IMR-90 (cell line): ENCODE measurements at regions not wholly inside any gene's neighbourhood (a gene's known extent, or its start where the extent isn't known, plus 50 kb on each side); places are given as distances from the start of the nearest gene placed in this dataset.
A peak's percentile ranks its signal among the peaks of the same experiment; 100 is the strongest.

Experiments
- ATAC-seq: fragments of 200-7000 bp; cut with Tn5 transposase; 2 replicates; pipeline ENCODE4 v1.9.1; 2020; ENCODE audit warnings: low read depth, mild to moderate bottlenecking, moderate library complexity
- BruUV-seq: library from RNA; stranded (reverse); fragments of 400-500 nt; replicated peaks from 2 replicates; lab custom pipeline; 2021; lab: Mats Ljungman, UMichigan
- CTCF ChIA-PET: fragments of 300-600 bp; formaldehyde crosslinking; extraction: SDS; loops from one replicate; lab custom pipeline; 2021; ENCODE audit warnings: antibody characterized with exemption; lab: Yijun Ruan, JAX
- POLR2A ChIA-PET: fragments of 300-600 bp; sonication (Branson Sonifier 250); formaldehyde crosslinking; loops from one replicate; lab custom pipeline; 2022; ENCODE audit warnings: antibody characterized with exemption; ENCODE audit not compliant: unreplicated experiment; lab: Charles Lee
- DNase-seq: peaks from one replicate; pipeline ENCODE4 v3.0.0; 2013
- H2AFZ ChIP-seq: replicated peaks from 2 replicates; pipeline ENCODE3; 2013; ENCODE audit warnings: low read length, mild to moderate bottlenecking; ENCODE audit not compliant: poor library complexity
- H2AK5ac ChIP-seq: 2 replicates; pipeline ENCODE4 v1.6.1; 2013; ENCODE audit warnings: low read depth, low read length, inconsistent platforms
- H2AK9ac ChIP-seq: replicated peaks from 2 replicates; pipeline ENCODE3; 2013; ENCODE audit warnings: mild to moderate bottlenecking, low read depth, low read length, moderate library complexity; ENCODE audit not compliant: poor library complexity
- H2BK120ac ChIP-seq: 2 replicates; pipeline ENCODE4 v1.6.1; 2013; ENCODE audit warnings: low read depth, low read length, inconsistent platforms
- H2BK15ac ChIP-seq: 3 replicates; pipeline ENCODE4 v1.6.1; 2013; ENCODE audit warnings: low read depth, low read length, inconsistent platforms
- H2BK20ac ChIP-seq: 2 replicates; pipeline ENCODE4 v1.6.1; 2013; ENCODE audit warnings: low read depth, mild to moderate bottlenecking, inconsistent platforms, low read length, moderate library complexity
- H2BK5ac ChIP-seq: 2 replicates; pipeline ENCODE4 v1.6.1; 2013; ENCODE audit warnings: mild to moderate bottlenecking, low read depth, low read length, inconsistent platforms; ENCODE audit not compliant: poor library complexity, severe bottlenecking
- H3K14ac ChIP-seq: replicated peaks from 2 replicates; pipeline ENCODE4 v1.6.1; 2013; ENCODE audit warnings: low read depth, low read length, inconsistent platforms
- H3K18ac ChIP-seq: 2 replicates; pipeline ENCODE4 v1.6.1; 2013; ENCODE audit warnings: low read depth, low read length, control low read depth
- H3K23ac ChIP-seq: 2 replicates; pipeline ENCODE4 v1.6.1; 2013; ENCODE audit warnings: low read depth, low read length, inconsistent platforms
- H3K27ac ChIP-seq: 2 replicates; pipeline ENCODE4 v1.5.1; 2013; ENCODE audit warnings: mild to moderate bottlenecking, control low read depth, low read length; ENCODE audit not compliant: insufficient read depth
- H3K27me3 ChIP-seq: 2 replicates; pipeline ENCODE4 v1.6.1; 2013; ENCODE audit warnings: low read length; ENCODE audit not compliant: control insufficient read depth, insufficient read depth
- H3K36me3 ChIP-seq: 2 replicates; pipeline ENCODE4 v1.6.1; 2013; ENCODE audit warnings: low read length, mixed read lengths; ENCODE audit not compliant: control insufficient read depth, insufficient read depth
- H3K4ac ChIP-seq: 2 replicates; pipeline ENCODE4 v1.6.1; 2013; ENCODE audit warnings: low read depth, low read length, inconsistent platforms
- H3K4me1 ChIP-seq: 2 replicates; pipeline ENCODE4 v1.6.1; 2013; ENCODE audit warnings: low read length, mixed read lengths; ENCODE audit not compliant: control insufficient read depth, insufficient read depth
- H3K4me2 ChIP-seq: 2 replicates; pipeline ENCODE4 v1.6.1; 2013; ENCODE audit warnings: low read depth, mild to moderate bottlenecking, control low read depth, low read length, moderate library complexity
- H3K4me3 ChIP-seq: 2 replicates; pipeline ENCODE4 v1.5.1; 2013; ENCODE audit warnings: low read depth, mild to moderate bottlenecking, control low read depth, low read length, moderate library complexity; ENCODE audit not compliant: insufficient read depth
- H3K56ac ChIP-seq: 2 replicates; pipeline ENCODE4 v1.6.1; 2013; ENCODE audit warnings: low read length, inconsistent platforms; ENCODE audit not compliant: insufficient read depth; ENCODE audit errors: extremely low read depth
- H3K79me1 ChIP-seq, 2 experiments: 2 replicates each; pipeline ENCODE4 v1.6.1; 2013; ENCODE audit warnings: low read length in 2 of 2, inconsistent platforms in 1 of 2, low read depth in 1 of 2
- H3K9ac ChIP-seq: 2 replicates; pipeline ENCODE4 v1.6.1; 2013; ENCODE audit warnings: low read depth, low read length, control low read depth
- H3K9me1 ChIP-seq: 2 replicates; pipeline ENCODE4 v1.6.1; 2013; ENCODE audit warnings: low read length, inconsistent platforms; ENCODE audit not compliant: insufficient read depth
- H3K9me3 ChIP-seq: 2 replicates; pipeline ENCODE4 v1.6.1; 2013; ENCODE audit warnings: low read length; ENCODE audit not compliant: control insufficient read depth, insufficient read depth
- H4K20me1 ChIP-seq: 2 replicates; pipeline ENCODE4 v1.6.1; 2013; ENCODE audit warnings: low read length, inconsistent platforms; ENCODE audit not compliant: insufficient read depth
- H4K5ac ChIP-seq: 2 replicates; pipeline ENCODE4 v1.6.1; 2013; ENCODE audit warnings: mild to moderate bottlenecking, low read depth, low read length, control low read depth
- H4K8ac ChIP-seq, 2 experiments: 2 replicates each; pipeline ENCODE4 v1.6.1; 2013; ENCODE audit warnings: low read depth in 2 of 2, low read length in 2 of 2, control low read depth in 1 of 2, inconsistent platforms in 1 of 2
- H4K91ac ChIP-seq: 2 replicates; pipeline ENCODE4 v1.6.1; 2013; ENCODE audit warnings: low read depth, low read length, inconsistent platforms; ENCODE audit not compliant: insufficient read depth
- BHLHE40 ChIP-seq: fragments of 150-350 bp; IDR thresholded peaks from 2 replicates; pipeline ENCODE4 v1.6.1; 2016; ENCODE audit warnings: mild to moderate bottlenecking, low read depth, low read length
- CEBPB ChIP-seq: IDR thresholded peaks from 2 replicates; pipeline ENCODE4 v1.6.1; 2012; ENCODE audit warnings: low read depth, low read length, improper control_type of control experiment
- CHD1 ChIP-seq: IDR thresholded peaks from 2 replicates; pipeline ENCODE4 v1.6.1; 2012; ENCODE audit warnings: low read depth, low read length, improper control_type of control experiment
- CTCF ChIP-seq: conservative IDR thresholded peaks from 2 replicates; pipeline ENCODE4 v1.5.1; 2012; ENCODE audit warnings: mild to moderate bottlenecking, low read depth, low read length, improper control_type of control experiment
- ELK1 ChIP-seq: fragments of 150-350 bp; IDR thresholded peaks from 2 replicates; pipeline ENCODE4 v1.6.1; 2016; ENCODE audit warnings: low read depth, mild to moderate bottlenecking, low read length, moderate library complexity, borderline replicate concordance
- FOS ChIP-seq: fragments of 150-350 bp; IDR thresholded peaks from 2 replicates; pipeline ENCODE4 v1.6.1; 2016; ENCODE audit warnings: low read depth, low read length
- MAFK ChIP-seq: IDR thresholded peaks from 2 replicates; pipeline ENCODE4 v1.6.1; 2012; ENCODE audit warnings: low read depth, low read length, improper control_type of control experiment
- MXI1 ChIP-seq: IDR thresholded peaks from 2 replicates; pipeline ENCODE4 v1.6.1; 2012; ENCODE audit warnings: low read depth, mild to moderate bottlenecking, low read length, moderate library complexity, borderline replicate concordance
- NFE2L2 ChIP-seq: fragments of 150-350 bp; IDR thresholded peaks from 2 replicates; pipeline ENCODE4 v1.6.1; 2016; ENCODE audit warnings: low read depth, mild to moderate bottlenecking, low read length
- POLR2A ChIP-seq: IDR thresholded peaks from 2 replicates; pipeline ENCODE4 v1.6.1; 2012; ENCODE audit warnings: mild to moderate bottlenecking, low read depth, low read length
- RAD21 ChIP-seq: IDR thresholded peaks from 2 replicates; pipeline ENCODE4 v1.6.1; 2012; ENCODE audit warnings: low read length, improper control_type of control experiment
- SMC3 ChIP-seq: fragments of 150-350 bp; IDR thresholded peaks from 2 replicates; pipeline ENCODE4 v1.6.1; 2016; ENCODE audit warnings: low read depth, mild to moderate bottlenecking, antibody characterized with exemption, low read length, moderate library complexity
- USF2 ChIP-seq: fragments of 150-350 bp; IDR thresholded peaks from 2 replicates; pipeline ENCODE4 v1.6.1; 2017; ENCODE audit warnings: mild to moderate bottlenecking, antibody characterized with exemption, low read length, low read depth
- WGBS, 2 experiments: methylation state at CpG; one replicate each; pipeline versions ENCODE4 v1.1.5 to v1.1.7; 2013; ENCODE audit warnings: missing lambda C conversion rate in 2 of 2; ENCODE audit not compliant: insufficient read length in 1 of 2; ENCODE audit errors: extremely low coverage in 2 of 2; 5-methylcytosine and 5-hydroxymethylcytosine counted together
- dilution Hi-C: fragments of 300-500 bp; cut with HindIII; formaldehyde crosslinking; loops from one replicate; pipeline ENCODE4 v1.14.3; 2018; ENCODE audit warnings: low sequenced_read_pairs; ENCODE audit not compliant: unreplicated experiment
- in situ Hi-C: fragments of 300-500 bp; cut with MboI; formaldehyde crosslinking; loops from 3 replicates; pipeline ENCODE4 v1.14.3; 2019; ENCODE audit warnings: low sequenced_read_pairs, inconsistent platforms, mixed read lengths
- intact Hi-C: fragments of 100-400 bp; cut with micrococcal nuclease; formaldehyde crosslinking; loops from 2 replicates; pipeline ENCODE4 v1.10.0; 2022

- no peak overlapping the region for H4K91ac ChIP-seq
- in situ Hi-C loops = no loop called here
These were observed 80.3 kb upstream of the LHX1 start for GRCh38 chr17:36856903-36857381.

More at GRCh38 chr17:36856903-36857381, 80.3 kb upstream of the LHX1 start:
- Histone ChIP-seq H4K8ac (no peak overlapping the region), H4K20me1 (no peaks in the 10 kb centered on the region), H3K27ac (no peak overlapping the region), H3K9me1 (no peaks in the 10 kb centered on the region), H2BK20ac (no peak overlapping the region), H2AK5ac (no peak overlapping the region), H2BK15ac (no peak overlapping the region), H4K5ac (no peak overlapping the region), H3K14ac (no peak overlapping the region), H3K27me3 (peaks cover 25% of the 10 kb centered on the region), H2BK5ac (no peak overlapping the region), H2AFZ (peak overlapping the region; percentile 51), H3K56ac (no peak overlapping the region), H3K9me3 (no peaks in the 10 kb centered on the region), H3K18ac (no peak overlapping the region), H2AK9ac (no peak overlapping the region), H3K23ac (no peak overlapping the region), H3K9ac (no peak overlapping the region), H3K4me2 (no peak overlapping the region), H3K79me1 (no peaks in the 10 kb centered on the region), H3K4ac (no peak overlapping the region), H2BK120ac (no peak overlapping the region), H3K4me3 (no peak overlapping the region), H3K4me1 (no peaks in the 10 kb centered on the region), H3K36me3 (no peaks in the 10 kb centered on the region)
- DNase-seq (no peak), ATAC-seq (no peak)
- ChIA-PET POLR2A (no interaction called here), CTCF (no interaction called here)
- no TSS peak for BruUV-seq
- no peak for TF ChIP-seq NFE2L2
- TF ChIP-seq FOS = no peak
- no peak for TF ChIP-seq CHD1
- no peak for TF ChIP-seq CTCF
- TF ChIP-seq MXI1 = no peak
- no peak for TF ChIP-seq POLR2A
- TF ChIP-seq ELK1 = no peak
- no peak for TF ChIP-seq MAFK
- no peak for TF ChIP-seq RAD21
- TF ChIP-seq CEBPB = no peak
- no peak for TF ChIP-seq USF2
- no peak for TF ChIP-seq BHLHE40
- TF ChIP-seq SMC3 = no peak
- no CpG with 5 or more reads among the region's 16 CpGs for WGBS, 2 experiments
- dilution Hi-C loops (no loop called here), intact Hi-C loops (loop anchor here (10.0 kb wide), 1 partner anchor 78 kb away; the partner anchor contains the start of gene LHX1)
